Smooth muscle cell (in vitro differentiated cells): ENCODE measurements at regions not wholly inside any gene's neighbourhood (a gene's known extent, or its start where the extent isn't known, plus 50 kb on each side); places are given as distances from the start of the nearest gene placed in this dataset.

Experiments used
- DNase-seq: peaks from one replicate; lab custom pipeline; 2025; ENCODE audit not compliant: unreplicated experiment; lab: John Stamatoyannopoulos, UW
- H2AFZ ChIP-seq: fragments of 200-600 bp; sonication (generic); 2 replicates; pipeline ENCODE4 v1.6.0; 2016; ENCODE audit warnings: antibody characterized with exemption, low read depth, mild to moderate bottlenecking
- H3F3A ChIP-seq: fragments of 200-600 bp; sonication (generic); 2 replicates; pipeline ENCODE4 v1.6.0; 2017; ENCODE audit warnings: antibody characterized with exemption, low read depth
- H3K27ac ChIP-seq: fragments of 200-600 bp; sonication (generic); 2 replicates; pipeline ENCODE4 v1.5.1; 2016; ENCODE audit warnings: low read depth, mild to moderate bottlenecking
- H3K27me3 ChIP-seq: fragments of 200-600 bp; sonication (generic); 2 replicates; pipeline ENCODE4 v1.6.1; 2016; ENCODE audit warnings: low read depth, mild to moderate bottlenecking
- H3K36me3 ChIP-seq: fragments of 200-600 bp; sonication (generic); 2 replicates; pipeline ENCODE4 v1.5.1; 2016; ENCODE audit warnings: low read depth
- H3K4me1 ChIP-seq: fragments of 200-600 bp; sonication (generic); 2 replicates; pipeline ENCODE4 v1.5.1; 2016; ENCODE audit warnings: low read depth
- H3K4me2 ChIP-seq: fragments of 200-600 bp; sonication (generic); 2 replicates; pipeline ENCODE4 v1.6.0; 2016; ENCODE audit warnings: mild to moderate bottlenecking
- H3K4me3 ChIP-seq: fragments of 200-600 bp; sonication (generic); 2 replicates; pipeline ENCODE4 v1.5.1; 2016; ENCODE audit warnings: mild to moderate bottlenecking
- H3K79me2 ChIP-seq: fragments of 200-600 bp; sonication (generic); 2 replicates; pipeline ENCODE4 v1.6.0; 2016; ENCODE audit warnings: low read depth, mild to moderate bottlenecking
- H3K9ac ChIP-seq: fragments of 200-600 bp; sonication (generic); 2 replicates; pipeline ENCODE4 v1.6.0; 2016; ENCODE audit warnings: low read depth
- H3K9me3 ChIP-seq: fragments of 200-600 bp; sonication (generic); replicated peaks from 2 replicates; pipeline ENCODE4 v1.5.1; 2016; ENCODE audit warnings: low read depth
- H4K20me1 ChIP-seq: fragments of 200-600 bp; sonication (generic); 2 replicates; pipeline ENCODE4 v1.6.0; 2016; ENCODE audit warnings: low read depth
- CTCF ChIP-seq: fragments of 200-600 bp; sonication (generic); IDR thresholded peaks from 2 replicates; pipeline ENCODE4 v1.5.1; 2017; ENCODE audit warnings: borderline replicate concordance, mild to moderate bottlenecking, antibody characterized with exemption; ENCODE audit not compliant: insufficient read depth, poor library complexity, severe bottlenecking
- WGBS: methylation state at CpG from one replicate; pipeline ENCODE4 v1.1.7; 2016; ENCODE audit warnings: low lambda C conversion rate; 5-methylcytosine and 5-hydroxymethylcytosine counted together

GRCh38 chr6:170114187-170114945 lies 176.5 kb downstream of the DLL1 start:
- Histone ChIP-seq H3K4me3 (no peak overlapping the region), H3K79me2 (no peaks in the 10 kb centered on the region), H3K27me3 (no peaks in the 10 kb centered on the region), H2AFZ (no peak overlapping the region), H3K9me3 (no peaks in the 10 kb centered on the region), H3K27ac (no peak overlapping the region), H3K4me2 (no peak overlapping the region), H4K20me1 (no peaks in the 10 kb centered on the region), H3K36me3 (no peaks in the 10 kb centered on the region), H3K9ac (no peak overlapping the region), H3F3A (no peaks in the 10 kb centered on the region), H3K4me1 (no peaks in the 10 kb centered on the region)
- no peak for DNase-seq
- 92% methylated on average over 9 of the region's 9 CpGs for WGBS
- no peak for TF ChIP-seq CTCF

GRCh38 chr6:170113141-170113540 lies 177.7 kb downstream of the DLL1 start:
- Histone ChIP-seq H3F3A (no peaks in the 10 kb centered on the region), H4K20me1 (no peaks in the 10 kb centered on the region), H3K36me3 (no peaks in the 10 kb centered on the region), H2AFZ (no peak overlapping the region), H3K9me3 (no peaks in the 10 kb centered on the region), H3K4me3 (no peak overlapping the region), H3K27me3 (no peaks in the 10 kb centered on the region), H3K4me1 (no peaks in the 10 kb centered on the region), H3K27ac (no peak overlapping the region), H3K79me2 (no peaks in the 10 kb centered on the region), H3K4me2 (no peak overlapping the region), H3K9ac (no peak overlapping the region)
- TF ChIP-seq CTCF: no peak
- WGBS: 91% methylated on average over 3 of the region's 3 CpGs
- DNase-seq: no peak

- Histone ChIP-seq H3F3A (no peaks in the 10 kb centered on the region), H3K4me1 (no peaks in the 10 kb centered on the region), H3K79me2 (no peaks in the 10 kb centered on the region), H3K27ac (no peak overlapping the region), H3K9me3 (no peaks in the 10 kb centered on the region), H3K27me3 (no peaks in the 10 kb centered on the region), H3K4me2 (no peak overlapping the region), H3K4me3 (no peak overlapping the region), H3K9ac (no peak overlapping the region), H2AFZ (no peak overlapping the region), H4K20me1 (no peaks in the 10 kb centered on the region), H3K36me3 (no peaks in the 10 kb centered on the region)
- 96% methylated on average over 4 of the region's 4 CpGs for WGBS
- no peak for DNase-seq
- TF ChIP-seq CTCF: no peak
These were observed 178.4 kb downstream of the DLL1 start for GRCh38 chr6:170112583-170112860.
